ENCODE measurements at regions not wholly inside any gene's neighbourhood (a gene's known extent, or its start where the extent isn't known, plus 50 kb on each side); places are given as distances from the start of the nearest gene placed in this dataset.

DNA sequence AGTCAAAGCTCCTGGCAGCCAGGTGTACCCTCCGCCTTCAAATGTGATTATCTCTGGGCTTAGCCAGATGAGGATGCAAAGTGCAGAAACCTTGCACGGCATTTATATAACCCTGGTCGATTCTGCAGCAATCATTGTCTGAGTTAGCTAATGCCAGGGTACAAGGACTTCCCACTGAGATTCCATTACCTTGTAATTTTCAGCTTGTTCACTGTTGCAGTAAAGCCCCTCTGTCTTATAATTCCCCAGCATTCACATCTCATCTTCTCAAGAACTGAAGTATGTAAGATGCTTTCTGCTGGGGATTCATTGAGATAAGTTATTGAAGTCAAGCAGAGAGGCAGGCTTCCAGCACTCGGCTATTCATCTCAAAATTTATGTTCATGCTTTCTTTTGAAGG is 1090.6 kb upstream of the AUTS2 start:
- H3K27me3 Mint-ChIP-seq, result no peaks in the 10 kb centered on the region
- H3K4me3 Mint-ChIP-seq, result no peak overlapping the region
- peaks cover 0 to 1% of the 10 kb centered on the region in 2 donors for H3K36me3 Mint-ChIP-seq
- H3K9me3 Mint-ChIP-seq, result peaks cover 25 to 34% of the 10 kb centered on the region in 2 donors
- H3K27ac Mint-ChIP-seq, result no peak overlapping the region
- no peaks in the 10 kb centered on the region for H3K4me1 Mint-ChIP-seq
- ATAC-seq (replicated peaks) (no peak), DNase-seq (no peak)

- no peak for ATAC-seq (replicated peaks)
Measured at GRCh38 chr7:68509054-68509453, 1089.2 kb upstream of the AUTS2 start.

DNA sequence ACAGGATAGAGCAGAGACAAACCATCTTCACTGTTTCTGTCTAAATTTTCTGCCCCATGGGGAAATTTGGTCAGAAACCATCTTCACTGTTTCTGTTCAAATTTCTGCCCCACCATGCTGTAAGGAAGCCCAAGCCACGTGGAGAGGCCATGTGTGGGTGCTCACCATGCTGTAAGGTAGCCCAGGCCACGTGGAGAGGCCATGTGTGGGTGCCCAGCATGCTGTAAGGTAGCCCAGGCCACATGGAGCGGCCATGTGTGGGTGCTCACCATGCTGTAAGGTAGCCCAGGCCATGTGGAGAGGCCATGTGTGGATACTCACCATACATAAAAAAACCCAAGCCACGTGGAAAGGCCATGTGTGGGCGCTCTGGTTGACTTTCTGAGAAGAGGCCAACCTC is 1088.7 kb upstream of the AUTS2 start:
- Mint-ChIP-seq H3K27me3 (no peaks in the 10 kb centered on the region), H3K4me3 (no peak overlapping the region), H3K4me1 (no peaks in the 10 kb centered on the region), H3K36me3 (peaks cover 0 to 1% of the 10 kb centered on the region in 2 donors), H3K9me3 (peaks cover 16 to 25% of the 10 kb centered on the region in 2 donors), H3K27ac (no peak overlapping the region)
- ATAC-seq (replicated peaks) (no peak), DNase-seq (no peak)

More at GRCh38 chr7:68509054-68509453, 1089.2 kb upstream of the AUTS2 start:
- DNase-seq, result no peak
- no peaks in the 10 kb centered on the region for H3K27me3 Mint-ChIP-seq
- H3K36me3 Mint-ChIP-seq, result peaks cover 0 to 1% of the 10 kb centered on the region in 2 donors
- H3K4me3 Mint-ChIP-seq, result no peak overlapping the region
- H3K27ac Mint-ChIP-seq, result no peak overlapping the region
- H3K9me3 Mint-ChIP-seq, result peaks cover 19 to 29% of the 10 kb centered on the region in 2 donors
- H3K4me1 Mint-ChIP-seq, result no peaks in the 10 kb centered on the region

- ATAC-seq (replicated peaks), result no peak
- no peaks in the 10 kb centered on the region for H3K4me1 Mint-ChIP-seq
- peaks cover 0 to 1% of the 10 kb centered on the region in 2 donors for H3K36me3 Mint-ChIP-seq
- no peak for DNase-seq
- H3K27ac Mint-ChIP-seq, result no peak overlapping the region
- H3K27me3 Mint-ChIP-seq, result no peaks in the 10 kb centered on the region
- H3K4me3 Mint-ChIP-seq, result no peak overlapping the region
- H3K9me3 Mint-ChIP-seq, result peaks cover 9 to 19% of the 10 kb centered on the region in 2 donors
Measured at GRCh38 chr7:68511281-68511680, 1087.0 kb upstream of the AUTS2 start.

DNA sequence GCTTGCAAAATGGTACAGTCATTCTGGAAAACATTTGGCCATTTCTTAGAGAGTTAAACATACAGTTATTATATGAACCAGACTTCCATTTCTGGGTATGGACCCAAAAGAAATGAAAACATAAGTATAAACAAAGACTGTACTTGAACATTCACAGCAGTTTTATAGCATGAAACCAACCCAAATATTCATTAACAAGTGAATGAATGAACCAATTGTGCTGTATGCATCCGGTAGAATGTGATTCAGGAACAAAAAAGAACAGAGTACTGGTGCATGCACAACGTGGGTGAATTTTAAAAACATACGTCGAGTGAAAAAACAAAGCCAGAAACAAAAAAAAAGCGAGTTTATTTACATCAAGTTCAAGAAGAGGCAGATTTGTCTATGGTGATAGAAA is 1085.8 kb upstream of the AUTS2 start:
- Mint-ChIP-seq H3K4me3 (no peak overlapping the region), H3K27me3 (no peaks in the 10 kb centered on the region), H3K27ac (no peak overlapping the region), H3K9me3 (peaks cover 9 to 17% of the 10 kb centered on the region in 2 donors), H3K36me3 (peaks cover 0 to 1% of the 10 kb centered on the region in 2 donors), H3K4me1 (no peaks in the 10 kb centered on the region)
- ATAC-seq (replicated peaks) (no peak), DNase-seq (no peak)

GRCh38 chr7:68518060-68518459 is 1080.2 kb upstream of the AUTS2 start:
- Mint-ChIP-seq H3K27me3 (no peaks in the 10 kb centered on the region), H3K4me3 (no peak overlapping the region), H3K36me3 (no peaks in the 10 kb centered on the region), H3K9me3 (peaks cover 3 to 12% of the 10 kb centered on the region in 2 donors), H3K4me1 (no peaks in the 10 kb centered on the region), H3K27ac (no peak overlapping the region)
- ATAC-seq (replicated peaks) (no peak), DNase-seq (no peak)

GRCh38 chr7:68524126-68524525 is 1074.1 kb upstream of the AUTS2 start:
- ATAC-seq (replicated peaks), result no peak
- Mint-ChIP-seq H3K27ac (no peak overlapping the region), H3K36me3 (no peaks in the 10 kb centered on the region), H3K4me1 (no peaks in the 10 kb centered on the region), H3K27me3 (no peaks in the 10 kb centered on the region), H3K4me3 (no peak overlapping the region), H3K9me3 (peaks cover 16 to 21% of the 10 kb centered on the region in 2 donors)
- DNase-seq, result no peak

- Mint-ChIP-seq H3K27me3 (no peaks in the 10 kb centered on the region), H3K27ac (no peak overlapping the region), H3K4me3 (no peak overlapping the region), H3K36me3 (no peaks in the 10 kb centered on the region), H3K4me1 (no peaks in the 10 kb centered on the region), H3K9me3 (peaks cover 12 to 13% of the 10 kb centered on the region in 2 donors)
- ATAC-seq (replicated peaks), result no peak
- DNase-seq, result no peak
Measured at GRCh38 chr7:68529221-68529620, 1069.1 kb upstream of the AUTS2 start.

GRCh38 chr7:68535266-68535665 is 1063.0 kb upstream of the AUTS2 start:
- H3K27ac Mint-ChIP-seq, result no peak overlapping the region
- H3K9me3 Mint-ChIP-seq, result peaks cover 0 to 4% of the 10 kb centered on the region in 2 donors
- ATAC-seq (replicated peaks) (no peak), DNase-seq (no peak)
- no peaks in the 10 kb centered on the region for H3K36me3 Mint-ChIP-seq
- no peaks in the 10 kb centered on the region for H3K4me1 Mint-ChIP-seq
- H3K4me3 Mint-ChIP-seq, result no peak overlapping the region
- H3K27me3 Mint-ChIP-seq, result no peaks in the 10 kb centered on the region

DNA sequence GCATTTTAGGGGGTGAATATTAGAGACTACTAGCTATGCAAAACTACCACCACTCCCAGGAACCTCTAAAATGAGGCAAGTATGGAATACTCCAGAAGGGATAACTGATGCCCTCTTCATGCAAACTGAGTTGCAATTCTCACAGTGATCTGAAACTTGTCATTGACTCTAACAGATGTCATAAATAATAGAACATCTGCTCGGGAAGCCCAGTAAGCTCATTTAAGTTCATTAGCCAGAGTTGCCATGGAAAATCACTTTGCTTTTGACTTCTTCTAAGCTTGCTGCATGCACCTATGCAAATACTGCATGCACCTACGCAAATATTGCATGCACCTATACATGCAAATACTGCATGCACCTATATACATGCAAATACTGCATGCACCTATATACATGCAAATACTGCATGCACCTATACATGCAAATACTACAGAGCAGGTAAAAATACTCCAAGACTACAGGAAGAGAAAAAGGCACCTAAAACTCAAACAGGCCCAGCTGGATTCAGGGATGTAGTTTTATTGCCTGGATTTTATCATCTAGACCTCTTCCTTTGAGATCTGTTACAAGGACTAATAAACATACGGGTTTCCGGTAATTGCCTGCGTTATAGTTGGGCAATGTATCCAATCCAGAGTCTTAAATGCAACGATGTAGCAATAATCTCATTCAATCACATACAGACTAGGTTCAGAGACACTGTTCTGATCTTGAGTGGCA is 1061.1 kb upstream of the AUTS2 start:
- no peaks in the 10 kb centered on the region for H3K4me1 Mint-ChIP-seq
- DNase-seq, result no peak

DNA sequence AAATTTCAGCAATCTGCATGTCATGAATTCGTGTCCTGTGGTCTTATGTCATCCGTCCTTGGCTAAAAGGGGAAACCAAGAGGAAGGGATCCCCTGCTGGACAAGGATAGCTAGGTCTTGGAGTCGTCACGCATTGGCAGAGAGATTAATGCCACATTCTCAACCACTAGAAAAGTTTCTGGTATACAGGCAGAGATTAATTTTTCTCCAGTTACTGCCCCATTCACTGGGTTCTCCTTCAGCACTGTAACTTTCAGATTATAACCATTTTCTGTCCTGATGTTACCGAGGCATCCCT is 1060.6 kb upstream of the AUTS2 start:
- H3K4me1 Mint-ChIP-seq, result no peaks in the 10 kb centered on the region

More for the DNA sequence above, 1061.1 kb upstream of the AUTS2 start:
- Mint-ChIP-seq H3K4me3 (no peak overlapping the region), H3K9me3 (peaks cover 4 to 9% of the 10 kb centered on the region in 2 donors), H3K27ac (no peak overlapping the region), H3K27me3 (no peaks in the 10 kb centered on the region), H3K36me3 (no peaks in the 10 kb centered on the region)
- no peak for ATAC-seq (replicated peaks)

GRCh38 chr7:68542831-68543230 is 1055.4 kb upstream of the AUTS2 start:
- ATAC-seq (replicated peaks) (no peak), DNase-seq (no peak)
- no peaks in the 10 kb centered on the region for H3K4me1 Mint-ChIP-seq
- no peak overlapping the region for H3K27ac Mint-ChIP-seq
- H3K27me3 Mint-ChIP-seq, result no peaks in the 10 kb centered on the region
- H3K9me3 Mint-ChIP-seq, result peaks cover 7% of the 10 kb centered on the region in 2 donors
- H3K4me3 Mint-ChIP-seq, result no peak overlapping the region
- no peaks in the 10 kb centered on the region for H3K36me3 Mint-ChIP-seq

More for the DNA sequence above, 1060.6 kb upstream of the AUTS2 start:
- H3K27ac Mint-ChIP-seq, result no peak overlapping the region
- no peaks in the 10 kb centered on the region for H3K27me3 Mint-ChIP-seq
- no peak for ATAC-seq (replicated peaks)
- no peak for DNase-seq
- no peaks in the 10 kb centered on the region for H3K36me3 Mint-ChIP-seq
- no peak overlapping the region for H3K4me3 Mint-ChIP-seq
- peaks cover 4 to 9% of the 10 kb centered on the region in 2 donors for H3K9me3 Mint-ChIP-seq

GRCh38 chr7:68544851-68545250 is 1053.4 kb upstream of the AUTS2 start:
- no peaks in the 10 kb centered on the region for H3K36me3 Mint-ChIP-seq
- H3K4me3 Mint-ChIP-seq, result no peak overlapping the region
- H3K27me3 Mint-ChIP-seq, result no peaks in the 10 kb centered on the region
- H3K4me1 Mint-ChIP-seq, result no peaks in the 10 kb centered on the region
- ATAC-seq (replicated peaks) (no peak), DNase-seq (no peak)
- H3K27ac Mint-ChIP-seq, result no peak overlapping the region
- peaks cover 5 to 7% of the 10 kb centered on the region in 2 donors for H3K9me3 Mint-ChIP-seq

GRCh38 chr7:68547181-68547580 is 1051.1 kb upstream of the AUTS2 start:
- no peak overlapping the region for H3K4me3 Mint-ChIP-seq

DNA sequence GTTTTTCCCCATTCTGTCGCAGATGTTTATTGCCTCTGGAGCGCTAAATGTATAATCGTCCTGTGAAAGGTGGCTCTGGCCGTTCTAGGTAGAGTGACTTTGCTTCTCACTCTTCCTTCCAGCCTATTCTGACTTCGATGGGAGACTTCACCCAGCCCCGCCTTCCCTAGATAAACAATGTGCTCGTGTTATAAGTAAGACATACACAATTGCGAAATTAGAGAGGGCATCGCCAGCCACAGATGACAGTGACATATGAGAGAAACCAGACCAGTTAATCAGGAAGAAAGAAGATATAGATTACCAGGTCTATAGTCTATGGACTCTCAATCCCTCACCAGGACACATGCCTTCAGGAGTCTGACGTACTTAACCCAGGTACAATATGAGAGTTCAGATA is 1050.5 kb upstream of the AUTS2 start:
- Mint-ChIP-seq H3K4me3 (no peak overlapping the region), H3K4me1 (no peaks in the 10 kb centered on the region), H3K27ac (no peak overlapping the region), H3K36me3 (no peaks in the 10 kb centered on the region), H3K9me3 (peaks cover 2 to 3% of the 10 kb centered on the region in 2 donors), H3K27me3 (no peaks in the 10 kb centered on the region)
- ATAC-seq (replicated peaks), result no peak
- no peak for DNase-seq

More at GRCh38 chr7:68547181-68547580, 1051.1 kb upstream of the AUTS2 start:
- DNase-seq (no peak), ATAC-seq (replicated peaks) (no peak)
- Mint-ChIP-seq H3K27me3 (no peaks in the 10 kb centered on the region), H3K27ac (no peak overlapping the region), H3K4me1 (no peaks in the 10 kb centered on the region), H3K36me3 (no peaks in the 10 kb centered on the region), H3K9me3 (peaks cover 2 to 3% of the 10 kb centered on the region in 2 donors)

Measured in stimulated activated naive B cell treated with anti-CD40 and anti-IgM and Interleukin-4, amounts not matched to agents 10 μg/mL and 1 μg/mL and 100 μg/mL, for 72 hours (primary cell).